SK-N-SH treated with all-trans-retinoic acid at 6 μM for 48 hours (cell line): ENCODE measurements at regions not wholly inside any gene's neighbourhood (a gene's known extent, or its start where the extent isn't known, plus 50 kb on each side); places are given as distances from the start of the nearest gene placed in this dataset.

Source experiments
- ATAC-seq: fragments of 200-7000 bp; cut with Tn5 transposase; 3 replicates; pipeline ENCODE4 v1.9.1; 2020; ENCODE audit warnings: mild to moderate bottlenecking, moderate library complexity
- ARNTL ChIP-seq: fragments of 450-650 bp; formaldehyde crosslinking; IDR thresholded peaks from 2 replicates; pipeline ENCODE4 v1.5.0; 2020; ENCODE audit warnings: low read depth, mild to moderate bottlenecking, moderate library complexity, borderline replicate concordance
- BACH2 ChIP-seq: fragments of 250-450 bp; sonication (Bioruptor Pico); IDR thresholded peaks from 2 replicates; pipeline ENCODE4 v1.9.0; 2021; ENCODE audit warnings: mild to moderate bottlenecking, borderline replicate concordance
- CSDC2 ChIP-seq: fragments of 250-450 bp; sonication (Bioruptor Pico); IDR thresholded peaks from 2 replicates; pipeline ENCODE4 v1.5.0; 2020; ENCODE audit warnings: mild to moderate bottlenecking, moderate library complexity
- ESRRG ChIP-seq: fragments of 250-450 bp; sonication (Bioruptor Pico); IDR thresholded peaks from 2 replicates; pipeline ENCODE4 v1.6.1; 2021; ENCODE audit warnings: mild to moderate bottlenecking
- GLIS3 ChIP-seq: fragments of 250-450 bp; sonication (Bioruptor Pico); IDR thresholded peaks from 2 replicates; pipeline ENCODE4 v1.5.0; 2020; ENCODE audit warnings: mild to moderate bottlenecking, moderate library complexity
- ISL1 ChIP-seq: fragments of 250-450 bp; sonication (Bioruptor Pico); IDR thresholded peaks from 2 replicates; pipeline ENCODE4 v2.1.2; 2022; ENCODE audit warnings: mild to moderate bottlenecking, moderate library complexity
- OSR1 ChIP-seq: fragments of 250-450 bp; sonication (Bioruptor Pico); IDR thresholded peaks from 2 replicates; pipeline ENCODE4 v1.8.0; 2022; ENCODE audit warnings: moderate library complexity, mild to moderate bottlenecking, inconsistent platforms
- PPARA ChIP-seq: fragments of 250-450 bp; sonication (Bioruptor Pico); IDR thresholded peaks from 2 replicates; pipeline ENCODE4 v1.5.0; 2020; ENCODE audit warnings: mild to moderate bottlenecking, borderline replicate concordance
- RARB ChIP-seq: fragments of 250-450 bp; sonication (Bioruptor Pico); IDR thresholded peaks from 2 replicates; pipeline ENCODE4 v1.8.0; 2021; ENCODE audit warnings: mild to moderate bottlenecking, moderate library complexity
- SNAI2 ChIP-seq: fragments of 250-450 bp; sonication (Bioruptor Pico); IDR thresholded peaks from 2 replicates; pipeline ENCODE4 v1.5.0; 2020; ENCODE audit warnings: mild to moderate bottlenecking, moderate library complexity
- TCF4 ChIP-seq: fragments of 250-450 bp; sonication (Bioruptor Pico); IDR thresholded peaks from 2 replicates; pipeline ENCODE4 v1.8.0; 2021; ENCODE audit warnings: mild to moderate bottlenecking, moderate library complexity, borderline replicate concordance
- TOX ChIP-seq: fragments of 250-450 bp; sonication (Bioruptor Pico); IDR thresholded peaks from 2 replicates; pipeline ENCODE4 v1.8.0; 2021; ENCODE audit warnings: mild to moderate bottlenecking, moderate library complexity, borderline replicate concordance
- ZC3H10 ChIP-seq: fragments of 250-450 bp; sonication (Bioruptor Pico); IDR thresholded peaks from 2 replicates; pipeline ENCODE4 v1.5.1; 2021; ENCODE audit warnings: mild to moderate bottlenecking, moderate library complexity
- ZFP30 ChIP-seq: fragments of 450-650 bp; formaldehyde crosslinking; IDR thresholded peaks from 2 replicates; pipeline ENCODE4 v1.5.0; 2022; ENCODE audit warnings: mild to moderate bottlenecking, moderate library complexity
- ZNF565 ChIP-seq: fragments of 450-650 bp; formaldehyde crosslinking; conservative IDR thresholded peaks from 2 replicates; pipeline ENCODE4 v1.5.0; 2020; ENCODE audit warnings: low read depth, mild to moderate bottlenecking, moderate library complexity
- ZNF70 ChIP-seq: fragments of 450-650 bp; formaldehyde crosslinking; IDR thresholded peaks from 2 replicates; pipeline ENCODE4 v1.5.0; 2020; ENCODE audit warnings: mild to moderate bottlenecking, moderate library complexity
- ZNF8 ChIP-seq: fragments of 450-650 bp; formaldehyde crosslinking; IDR thresholded peaks from 2 replicates; pipeline ENCODE4 v1.5.0; 2020; ENCODE audit warnings: mild to moderate bottlenecking, moderate library complexity
- TF ChIP-seq, protein P1 (sequence below): fragments of 250-450 bp; sonication (Bioruptor Pico); IDR thresholded peaks from 2 replicates; pipeline ENCODE4 v1.5.1; 2020; ENCODE audit warnings: low read depth, mild to moderate bottlenecking, moderate library complexity
- TF ChIP-seq, protein P2 (sequence below): fragments of 250-450 bp; sonication (Bioruptor Pico); IDR thresholded peaks from 2 replicates; pipeline ENCODE4 v1.5.0; 2020; ENCODE audit warnings: mild to moderate bottlenecking, moderate library complexity
- TF ChIP-seq, protein P3 (sequence below): fragments of 250-450 bp; sonication (Bioruptor Pico); IDR thresholded peaks from 2 replicates; pipeline ENCODE4 v1.5.1; 2021; ENCODE audit warnings: mild to moderate bottlenecking, moderate library complexity
- TF ChIP-seq, protein P4 (sequence below): fragments of 250-450 bp; sonication (Bioruptor Pico); IDR thresholded peaks from 2 replicates; pipeline ENCODE4 v1.8.0; 2020; ENCODE audit warnings: mild to moderate bottlenecking, moderate library complexity, borderline replicate concordance

- no peak for TF ChIP-seq PPARA (CRISPR knock-in tag)
- TF ChIP-seq, protein P1, sequence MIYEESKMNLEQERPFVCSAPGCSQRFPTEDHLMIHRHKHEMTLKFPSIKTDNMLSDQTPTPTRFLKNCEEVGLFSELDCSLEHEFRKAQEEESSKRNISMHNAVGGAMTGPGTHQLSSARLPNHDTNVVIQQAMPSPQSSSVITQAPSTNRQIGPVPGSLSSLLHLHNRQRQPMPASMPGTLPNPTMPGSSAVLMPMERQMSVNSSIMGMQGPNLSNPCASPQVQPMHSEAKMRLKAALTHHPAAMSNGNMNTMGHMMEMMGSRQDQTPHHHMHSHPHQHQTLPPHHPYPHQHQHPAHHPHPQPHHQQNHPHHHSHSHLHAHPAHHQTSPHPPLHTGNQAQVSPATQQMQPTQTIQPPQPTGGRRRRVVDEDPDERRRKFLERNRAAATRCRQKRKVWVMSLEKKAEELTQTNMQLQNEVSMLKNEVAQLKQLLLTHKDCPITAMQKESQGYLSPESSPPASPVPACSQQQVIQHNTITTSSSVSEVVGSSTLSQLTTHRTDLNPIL, result no peak
- TF ChIP-seq, all 23 proteins: peak for 0
Measured at GRCh38 chr3:13132731-13133410, 59.6 kb upstream of the IQSEC1 start (continued).

DNA sequence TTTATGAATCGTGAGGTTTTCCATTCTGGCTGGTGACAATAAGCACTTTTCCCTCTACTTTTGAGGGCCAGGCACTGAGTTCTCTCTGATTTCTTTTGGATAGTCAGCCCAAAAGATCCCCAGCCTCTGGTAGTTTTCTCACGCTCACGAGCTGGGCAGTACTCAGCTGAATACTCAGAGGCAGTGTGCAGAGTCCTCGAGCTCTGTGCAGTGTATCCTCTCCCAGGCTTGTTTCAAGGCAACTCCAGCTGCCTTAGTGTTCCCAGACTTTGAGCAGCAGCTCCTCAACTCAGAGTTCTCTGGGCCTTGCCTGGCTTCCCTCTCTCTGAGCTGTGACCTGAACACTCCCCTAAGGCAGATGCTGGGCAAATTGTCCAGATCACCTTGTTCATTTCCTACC, 59.1 kb upstream of the IQSEC1 start:
- TF ChIP-seq TOX (CRISPR knock-in tag) (no peak), OSR1 (CRISPR knock-in tag) (no peak), ZNF565 (CRISPR knock-in tag) (no peak), ZFP30 (CRISPR knock-in tag) (no peak), SNAI2 (CRISPR knock-in tag) (no peak), ISL1 (no peak), ESRRG (CRISPR knock-in tag) (no peak), CSDC2 (CRISPR knock-in tag) (no peak), BACH2 (no peak), ARNTL (CRISPR knock-in tag) (no peak), TCF4 (no peak)
- TF ChIP-seq, protein P1, result no peak
- TF ChIP-seq, protein P2, sequence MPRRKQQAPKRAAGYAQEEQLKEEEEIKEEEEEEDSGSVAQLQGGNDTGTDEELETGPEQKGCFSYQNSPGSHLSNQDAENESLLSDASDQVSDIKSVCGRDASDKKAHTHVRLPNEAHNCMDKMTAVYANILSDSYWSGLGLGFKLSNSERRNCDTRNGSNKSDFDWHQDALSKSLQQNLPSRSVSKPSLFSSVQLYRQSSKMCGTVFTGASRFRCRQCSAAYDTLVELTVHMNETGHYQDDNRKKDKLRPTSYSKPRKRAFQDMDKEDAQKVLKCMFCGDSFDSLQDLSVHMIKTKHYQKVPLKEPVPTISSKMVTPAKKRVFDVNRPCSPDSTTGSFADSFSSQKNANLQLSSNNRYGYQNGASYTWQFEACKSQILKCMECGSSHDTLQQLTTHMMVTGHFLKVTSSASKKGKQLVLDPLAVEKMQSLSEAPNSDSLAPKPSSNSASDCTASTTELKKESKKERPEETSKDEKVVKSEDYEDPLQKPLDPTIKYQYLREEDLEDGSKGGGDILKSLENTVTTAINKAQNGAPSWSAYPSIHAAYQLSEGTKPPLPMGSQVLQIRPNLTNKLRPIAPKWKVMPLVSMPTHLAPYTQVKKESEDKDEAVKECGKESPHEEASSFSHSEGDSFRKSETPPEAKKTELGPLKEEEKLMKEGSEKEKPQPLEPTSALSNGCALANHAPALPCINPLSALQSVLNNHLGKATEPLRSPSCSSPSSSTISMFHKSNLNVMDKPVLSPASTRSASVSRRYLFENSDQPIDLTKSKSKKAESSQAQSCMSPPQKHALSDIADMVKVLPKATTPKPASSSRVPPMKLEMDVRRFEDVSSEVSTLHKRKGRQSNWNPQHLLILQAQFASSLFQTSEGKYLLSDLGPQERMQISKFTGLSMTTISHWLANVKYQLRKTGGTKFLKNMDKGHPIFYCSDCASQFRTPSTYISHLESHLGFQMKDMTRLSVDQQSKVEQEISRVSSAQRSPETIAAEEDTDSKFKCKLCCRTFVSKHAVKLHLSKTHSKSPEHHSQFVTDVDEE (CRISPR knock-in tag), result no peak
- TF ChIP-seq, protein P3, sequence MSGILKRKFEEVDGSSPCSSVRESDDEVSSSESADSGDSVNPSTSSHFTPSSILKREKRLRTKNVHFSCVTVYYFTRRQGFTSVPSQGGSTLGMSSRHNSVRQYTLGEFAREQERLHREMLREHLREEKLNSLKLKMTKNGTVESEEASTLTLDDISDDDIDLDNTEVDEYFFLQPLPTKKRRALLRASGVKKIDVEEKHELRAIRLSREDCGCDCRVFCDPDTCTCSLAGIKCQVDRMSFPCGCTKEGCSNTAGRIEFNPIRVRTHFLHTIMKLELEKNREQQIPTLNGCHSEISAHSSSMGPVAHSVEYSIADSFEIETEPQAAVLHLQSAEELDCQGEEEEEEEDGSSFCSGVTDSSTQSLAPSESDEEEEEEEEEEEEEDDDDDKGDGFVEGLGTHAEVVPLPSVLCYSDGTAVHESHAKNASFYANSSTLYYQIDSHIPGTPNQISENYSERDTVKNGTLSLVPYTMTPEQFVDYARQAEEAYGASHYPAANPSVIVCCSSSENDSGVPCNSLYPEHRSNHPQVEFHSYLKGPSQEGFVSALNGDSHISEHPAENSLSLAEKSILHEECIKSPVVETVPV, result no peak

DNA sequence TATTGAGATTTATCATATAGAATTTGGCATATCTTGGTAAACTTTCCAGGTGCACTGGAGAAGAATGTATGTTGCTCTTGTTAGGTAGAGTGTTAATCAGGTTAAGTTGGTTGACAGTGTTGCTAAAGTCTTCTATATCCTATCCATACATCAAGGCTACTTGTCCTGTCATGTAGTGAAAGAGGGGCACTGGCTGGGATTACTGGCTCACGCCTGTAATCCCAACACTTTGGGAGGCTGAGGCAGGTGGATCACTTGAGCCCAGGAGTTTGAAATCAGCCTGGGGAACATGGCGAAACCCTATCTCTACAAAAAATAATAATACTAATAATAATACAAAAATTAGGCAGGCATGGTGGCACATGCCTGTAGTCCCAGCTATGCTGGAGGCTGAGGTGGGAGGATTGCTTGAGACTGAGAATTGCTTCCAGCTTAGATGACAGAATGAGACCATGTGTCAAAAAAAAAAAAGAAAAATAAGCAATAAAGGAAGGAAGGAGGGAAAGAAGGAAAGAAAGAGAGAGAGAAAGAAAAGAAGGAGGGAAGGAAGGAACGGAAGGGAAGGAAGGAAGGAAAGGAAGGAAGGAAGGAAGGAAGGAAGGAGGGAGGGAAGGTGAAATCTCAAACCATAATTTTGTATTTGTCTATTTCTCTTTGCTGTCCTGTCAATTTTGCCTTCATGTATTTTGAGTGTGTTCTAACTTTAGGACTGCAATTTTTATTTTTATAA, 57.4 kb upstream of the IQSEC1 start:
- ATAC-seq, result no peak
- TF ChIP-seq ARNTL (CRISPR knock-in tag), result no peak
- TF ChIP-seq ZNF70 (CRISPR knock-in tag), result no peak
- TF ChIP-seq GLIS3 (CRISPR knock-in tag), result no peak
- TF ChIP-seq ESRRG (CRISPR knock-in tag), result no peak
- TF ChIP-seq, protein P3, result no peak
- TF ChIP-seq TOX (CRISPR knock-in tag), result no peak
- no peak for TF ChIP-seq PPARA (CRISPR knock-in tag)
- TF ChIP-seq, protein P2 (CRISPR knock-in tag), result no peak
- TF ChIP-seq, protein P4, sequence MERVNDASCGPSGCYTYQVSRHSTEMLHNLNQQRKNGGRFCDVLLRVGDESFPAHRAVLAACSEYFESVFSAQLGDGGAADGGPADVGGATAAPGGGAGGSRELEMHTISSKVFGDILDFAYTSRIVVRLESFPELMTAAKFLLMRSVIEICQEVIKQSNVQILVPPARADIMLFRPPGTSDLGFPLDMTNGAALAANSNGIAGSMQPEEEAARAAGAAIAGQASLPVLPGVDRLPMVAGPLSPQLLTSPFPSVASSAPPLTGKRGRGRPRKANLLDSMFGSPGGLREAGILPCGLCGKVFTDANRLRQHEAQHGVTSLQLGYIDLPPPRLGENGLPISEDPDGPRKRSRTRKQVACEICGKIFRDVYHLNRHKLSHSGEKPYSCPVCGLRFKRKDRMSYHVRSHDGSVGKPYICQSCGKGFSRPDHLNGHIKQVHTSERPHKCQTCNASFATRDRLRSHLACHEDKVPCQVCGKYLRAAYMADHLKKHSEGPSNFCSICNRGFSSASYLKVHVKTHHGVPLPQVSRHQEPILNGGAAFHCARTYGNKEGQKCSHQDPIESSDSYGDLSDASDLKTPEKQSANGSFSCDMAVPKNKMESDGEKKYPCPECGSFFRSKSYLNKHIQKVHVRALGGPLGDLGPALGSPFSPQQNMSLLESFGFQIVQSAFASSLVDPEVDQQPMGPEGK, result no peak
- TF ChIP-seq, protein P1, result no peak
- TF ChIP-seq ZC3H10, result no peak
- TF ChIP-seq ZNF8, result no peak
- no peak for TF ChIP-seq RARB (CRISPR knock-in tag)
- TF ChIP-seq ZFP30 (CRISPR knock-in tag), result no peak
- TF ChIP-seq OSR1 (CRISPR knock-in tag), result no peak
- TF ChIP-seq CSDC2 (CRISPR knock-in tag), result no peak
- no peak for TF ChIP-seq SNAI2 (CRISPR knock-in tag)

More for the DNA sequence above, 59.1 kb upstream of the IQSEC1 start:
- no peak for ATAC-seq
